ENCODE measurements at regions not wholly inside any gene's neighbourhood (a gene's known extent, or its start where the extent isn't known, plus 50 kb on each side); places are given as distances from the start of the nearest gene placed in this dataset.

DNA sequence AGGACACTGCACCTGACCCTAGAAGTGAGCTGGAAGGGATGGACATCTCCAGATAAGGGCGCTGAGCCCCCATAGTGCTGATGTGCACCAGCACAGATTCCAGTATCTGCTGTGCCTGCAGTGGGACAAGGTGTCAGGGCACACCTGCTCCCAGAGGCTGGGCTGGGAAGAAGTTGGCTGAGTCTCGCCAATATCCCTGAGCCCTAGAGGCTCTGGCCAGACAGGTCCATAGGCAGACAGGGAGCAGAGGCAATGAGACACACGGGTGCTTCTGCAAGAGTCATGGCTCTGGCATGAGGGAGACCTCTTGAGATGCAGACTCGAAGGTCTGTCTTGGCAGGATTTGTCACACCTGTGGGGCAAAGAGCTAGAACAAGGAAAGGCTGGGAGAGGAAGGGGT, 1321.5 kb downstream of the UQCRFS1 start:
- TF ChIP-seq, protein P1, sequence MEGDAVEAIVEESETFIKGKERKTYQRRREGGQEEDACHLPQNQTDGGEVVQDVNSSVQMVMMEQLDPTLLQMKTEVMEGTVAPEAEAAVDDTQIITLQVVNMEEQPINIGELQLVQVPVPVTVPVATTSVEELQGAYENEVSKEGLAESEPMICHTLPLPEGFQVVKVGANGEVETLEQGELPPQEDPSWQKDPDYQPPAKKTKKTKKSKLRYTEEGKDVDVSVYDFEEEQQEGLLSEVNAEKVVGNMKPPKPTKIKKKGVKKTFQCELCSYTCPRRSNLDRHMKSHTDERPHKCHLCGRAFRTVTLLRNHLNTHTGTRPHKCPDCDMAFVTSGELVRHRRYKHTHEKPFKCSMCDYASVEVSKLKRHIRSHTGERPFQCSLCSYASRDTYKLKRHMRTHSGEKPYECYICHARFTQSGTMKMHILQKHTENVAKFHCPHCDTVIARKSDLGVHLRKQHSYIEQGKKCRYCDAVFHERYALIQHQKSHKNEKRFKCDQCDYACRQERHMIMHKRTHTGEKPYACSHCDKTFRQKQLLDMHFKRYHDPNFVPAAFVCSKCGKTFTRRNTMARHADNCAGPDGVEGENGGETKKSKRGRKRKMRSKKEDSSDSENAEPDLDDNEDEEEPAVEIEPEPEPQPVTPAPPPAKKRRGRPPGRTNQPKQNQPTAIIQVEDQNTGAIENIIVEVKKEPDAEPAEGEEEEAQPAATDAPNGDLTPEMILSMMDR (IDR thresholded peaks at IDR 0.05; ENCODE audit: low read depth, low read length), result no peak
- TF ChIP-seq POLR2A (IDR thresholded peaks at IDR 0.05; ENCODE audit: extremely low read depth, insufficient read length), result no peak
